Left ventricle myocardium inferior (tissue), 1 donor: ENCODE measurements at regions not wholly inside any gene's neighbourhood (a gene's known extent, or its start where the extent isn't known, plus 50 kb on each side); places are given as distances from the start of the nearest gene placed in this dataset.

Experiments used
- DNase-seq: peaks from one replicate; pipeline ENCODE4 v3.0.0-alpha.2; 2020
- H3K27ac ChIP-seq: fragments of 200-600 bp; replicated peaks from 2 replicates; pipeline ENCODE4 v1.8.0; 2021
- H3K27me3 ChIP-seq: fragments of 200-600 bp; 2 replicates; pipeline ENCODE4 v1.8.0; 2021; ENCODE audit warnings: low read depth
- H3K36me3 ChIP-seq: fragments of 200-600 bp; 2 replicates; pipeline ENCODE4 v1.8.0; 2021
- H3K4me1 ChIP-seq: fragments of 200-600 bp; 2 replicates; pipeline ENCODE4 v1.8.0; 2021
- H3K4me3 ChIP-seq: fragments of 200-600 bp; 2 replicates; pipeline ENCODE4 v1.8.0; 2021; ENCODE audit warnings: mild to moderate bottlenecking, moderate library complexity
- H3K9me3 ChIP-seq: fragments of 200-600 bp; replicated peaks from 2 replicates; pipeline ENCODE4 v1.8.0; 2021
- CTCF ChIP-seq: fragments of 200-600 bp; IDR thresholded peaks from 2 replicates; pipeline ENCODE4 v1.8.0; 2021; ENCODE audit warnings: antibody characterized with exemption, mild to moderate bottlenecking, borderline replicate concordance
- intact Hi-C: fragments of 100-400 bp; cut with micrococcal nuclease; formaldehyde crosslinking; loops from one replicate; pipeline ENCODE4 v1.11.0; 2022
- donor health status: DM: no; HTN: yes; CAD: no; lungs with severe emphysema.

GRCh38 chr2:66915237-66915636 lies 480.3 kb downstream of the MEIS1 start:
- no peak overlapping the region for H3K27ac ChIP-seq
- TF ChIP-seq CTCF = no peak
- DNase-seq = no peak
- no peaks in the 10 kb centered on the region for H3K36me3 ChIP-seq
- no peak overlapping the region for H3K4me3 ChIP-seq
- no peaks in the 10 kb centered on the region for H3K9me3 ChIP-seq
- peaks cover 19% of the 10 kb centered on the region for H3K27me3 ChIP-seq
- intact Hi-C loops = no loop called here
- no peaks in the 10 kb centered on the region for H3K4me1 ChIP-seq

GRCh38 chr2:66919286-66919685 lies 477.8 kb upstream of the ETAA1 start:
- intact Hi-C loops = no loop called here
- Histone ChIP-seq H3K4me3 (no peak overlapping the region), H3K4me1 (no peaks in the 10 kb centered on the region), H3K27me3 (peaks cover 18% of the 10 kb centered on the region), H3K27ac (no peak overlapping the region), H3K36me3 (no peaks in the 10 kb centered on the region), H3K9me3 (no peaks in the 10 kb centered on the region)
- no peak for TF ChIP-seq CTCF
- DNase-seq = no peak

- Histone ChIP-seq H3K27ac (no peak overlapping the region), H3K36me3 (no peaks in the 10 kb centered on the region), H3K27me3 (peaks cover 14% of the 10 kb centered on the region), H3K9me3 (no peaks in the 10 kb centered on the region), H3K4me1 (no peaks in the 10 kb centered on the region), H3K4me3 (no peak overlapping the region)
- DNase-seq = no peak
- TF ChIP-seq CTCF = no peak
- intact Hi-C loops = no loop called here
These were observed 476.7 kb upstream of the ETAA1 start for GRCh38 chr2:66920415-66920814.

GRCh38 chr2:66925128-66925527 lies 472.0 kb upstream of the ETAA1 start:
- Histone ChIP-seq H3K27me3 (no peaks in the 10 kb centered on the region), H3K4me1 (peaks cover 6% of the 10 kb centered on the region), H3K27ac (no peak overlapping the region), H3K4me3 (no peak overlapping the region), H3K9me3 (no peaks in the 10 kb centered on the region), H3K36me3 (no peaks in the 10 kb centered on the region)
- intact Hi-C loops = no loop called here
- no peak for TF ChIP-seq CTCF
- DNase-seq = no peak

GRCh38 chr2:66926594-66927112 lies 470.5 kb upstream of the ETAA1 start:
- no peaks in the 10 kb centered on the region for H3K27me3 ChIP-seq
- H3K27ac ChIP-seq = no peak overlapping the region
- TF ChIP-seq CTCF = no peak
- no peak for DNase-seq
- no peaks in the 10 kb centered on the region for H3K36me3 ChIP-seq
- intact Hi-C loops = no loop called here
- H3K4me3 ChIP-seq = no peak overlapping the region
- H3K4me1 ChIP-seq = peaks cover 8% of the 10 kb centered on the region
- no peaks in the 10 kb centered on the region for H3K9me3 ChIP-seq
